Small intestine (tissue), 7 donors: ENCODE measurements at regions not wholly inside any gene's neighbourhood (a gene's known extent, or its start where the extent isn't known, plus 50 kb on each side); places are given as distances from the start of the nearest gene placed in this dataset.
A peak's percentile ranks its signal among the peaks of the same experiment; 100 is the strongest.
"Not testable (repeated sequence)": the region's sequence is repeated elsewhere in the genome, so short reads cannot be mapped to it uniquely, and the experiment has no call there.

Source experiments
- DNase-seq, 2 donors: peaks; one replicate each; pipeline versions ENCODE4 v3.0.0 to v3.0.0-alpha.2; 2013
- FAIRE-seq: peaks from 2 replicates; lab custom pipeline; 2012; peaks lifted over from hg19 to GRCh38; lab: Jason Lieb, UNC
- H3K27ac ChIP-seq, 3 donors: one replicate each; pipeline ENCODE4 v1.5.1; 2013; ENCODE audit warnings: low read length in 2 of 3, mild to moderate bottlenecking in 2 of 3, control low read depth in 1 of 3, inconsistent platforms in 1 of 3, low read depth in 1 of 3, moderate library complexity in 1 of 3
- H3K27me3 ChIP-seq, 3 donors: one replicate each; pipeline ENCODE4 v1.6.1; 2013; ENCODE audit warnings: low read length in 3 of 3, inconsistent platforms in 1 of 3; ENCODE audit not compliant: control insufficient read depth in 3 of 3, insufficient read depth in 3 of 3
- H3K36me3 ChIP-seq, 3 donors: one replicate each; pipeline ENCODE4 v1.6.1; 2013; ENCODE audit warnings: low read length in 3 of 3, inconsistent platforms in 1 of 3, low read depth in 1 of 3, mild to moderate bottlenecking in 1 of 3, moderate library complexity in 1 of 3; ENCODE audit not compliant: control insufficient read depth in 3 of 3, insufficient read depth in 2 of 3
- H3K4me1 ChIP-seq, 3 donors: one replicate each; pipeline ENCODE4 v1.6.1; 2013; ENCODE audit warnings: low read length in 2 of 3, inconsistent platforms in 1 of 3, low read depth in 1 of 3, mild to moderate bottlenecking in 1 of 3, moderate library complexity in 1 of 3; ENCODE audit not compliant: control insufficient read depth in 3 of 3, insufficient read depth in 2 of 3
- H3K4me3 ChIP-seq, 3 donors: one replicate each; pipeline ENCODE4 v1.5.1; 2013; ENCODE audit warnings: low read length in 3 of 3, control low read depth in 1 of 3, inconsistent platforms in 1 of 3, low read depth in 1 of 3, mild to moderate bottlenecking in 1 of 3, moderate library complexity in 1 of 3
- H3K9me3 ChIP-seq, 2 donors: one replicate each; pipeline ENCODE4 v1.6.1; 2013; ENCODE audit warnings: low read depth in 1 of 2, low read length in 1 of 2; ENCODE audit not compliant: control insufficient read depth in 2 of 2, insufficient read depth in 1 of 2
- WGBS, 3 donors: extraction: QIAGEN DNeasy Blood & Tissue Kit; methylation state at CpG; one replicate each; pipeline ENCODE4 v1.1.7; 2013; 5-methylcytosine and 5-hydroxymethylcytosine counted together
- donor health status: healthy with polysubstance abuse.
- donor health status: control.
- donor health status: control.
- donor health status: Bipolar disorder and iron deficiency.
- donor health status: healthy.

- no peaks in the 10 kb centered on the region for H3K9me3 ChIP-seq
- peaks cover 0 to 8% (median 0%) of the 10 kb centered on the region in 3 donors for H3K4me1 ChIP-seq
- H3K4me3 ChIP-seq: no peak overlapping the region
- no peak for FAIRE-seq
- H3K27me3 ChIP-seq: no peaks in the 10 kb centered on the region
- DNase-seq: peak in 1 of 2 donors; percentile 81
- peak overlapping the region in 1 of 3 donors; percentile 43 for H3K27ac ChIP-seq
- no peaks in the 10 kb centered on the region for H3K36me3 ChIP-seq
These were observed 1084.4 kb upstream of the SLIT2 start for GRCh38 chr4:19167311-19167710.

- no peak for DNase-seq
- WGBS, 3 donors: 80 to 90% (median 87%) methylated on average over 2 of the region's 2 CpGs
- Histone ChIP-seq H3K27ac (no peak overlapping the region), H3K4me3 (no peak overlapping the region), H3K9me3 (no peaks in the 10 kb centered on the region), H3K36me3 (no peaks in the 10 kb centered on the region), H3K27me3 (no peaks in the 10 kb centered on the region), H3K4me1 (peaks cover 0 to 8% (median 0%) of the 10 kb centered on the region in 3 donors)
- FAIRE-seq: no peak
These were observed 1087.4 kb upstream of the SLIT2 start for GRCh38 chr4:19164334-19164733.

GRCh38 chr4:19159874-19160273, 1091.8 kb upstream of the SLIT2 start:
- H3K4me1 ChIP-seq: no peaks in the 10 kb centered on the region
- H3K36me3 ChIP-seq: peaks cover 0 to 2% (median 0%) of the 10 kb centered on the region in 3 donors
- no peaks in the 10 kb centered on the region for H3K27me3 ChIP-seq
- WGBS, 3 donors: 74 to 82% (median 77%) methylated on average over 3 of the region's 3 CpGs
- FAIRE-seq: no peak
- no peak overlapping the region for H3K4me3 ChIP-seq
- no peak overlapping the region for H3K27ac ChIP-seq
- H3K9me3 ChIP-seq: peaks cover 2 to 7% of the 10 kb centered on the region in 2 donors
- DNase-seq: no peak

GRCh38 chr4:19158107-19158809, 1093.4 kb upstream of the SLIT2 start:
- no peak overlapping the region for H3K27ac ChIP-seq
- 74 to 82% (median 77%) methylated on average over 2 of the region's 2 CpGs for WGBS, 3 donors
- no peaks in the 10 kb centered on the region for H3K27me3 ChIP-seq
- no peak for FAIRE-seq
- DNase-seq: no peak
- no peak overlapping the region for H3K4me3 ChIP-seq
- peaks cover 0 to 2% (median 0%) of the 10 kb centered on the region in 3 donors for H3K36me3 ChIP-seq
- peaks cover 2 to 18% of the 10 kb centered on the region in 2 donors for H3K9me3 ChIP-seq
- no peaks in the 10 kb centered on the region for H3K4me1 ChIP-seq

GRCh38 chr4:19156786-19157185, 1094.9 kb upstream of the SLIT2 start:
- Histone ChIP-seq H3K27me3 (no peaks in the 10 kb centered on the region), H3K4me3 (no peak overlapping the region), H3K36me3 (peaks cover 0 to 2% (median 0%) of the 10 kb centered on the region in 3 donors), H3K4me1 (no peaks in the 10 kb centered on the region), H3K9me3 (peaks cover 2 to 18% of the 10 kb centered on the region in 2 donors), H3K27ac (no peak overlapping the region)
- DNase-seq: no peak
- 72 to 79% (median 74%) methylated on average over 3 of the region's 3 CpGs for WGBS, 3 donors
- no peak for FAIRE-seq

- DNase-seq: no peak
- FAIRE-seq: no peak
These were observed 1096.1 kb upstream of the SLIT2 start for GRCh38 chr4:19155568-19155967.

GRCh38 chr4:19154267-19154666, 1097.4 kb upstream of the SLIT2 start:
- not testable (repeated sequence) for H3K36me3 ChIP-seq, H3K27ac ChIP-seq, FAIRE-seq, H3K27me3 ChIP-seq, H3K4me3 ChIP-seq, H3K4me1 ChIP-seq, DNase-seq
- WGBS, 3 donors: 85 to 90% (median 89%) methylated on average over 5 of the region's 5 CpGs
- peaks cover 2 to 18% of the 10 kb centered on the region in 2 donors for H3K9me3 ChIP-seq

More at GRCh38 chr4:19155568-19155967, 1096.1 kb upstream of the SLIT2 start:
- Histone ChIP-seq H3K4me3 (no peak overlapping the region), H3K4me1 (no peaks in the 10 kb centered on the region), H3K27ac (no peak overlapping the region), H3K27me3 (no peaks in the 10 kb centered on the region), H3K9me3 (peaks cover 2 to 18% of the 10 kb centered on the region in 2 donors), H3K36me3 (peaks cover 0 to 2% (median 0%) of the 10 kb centered on the region in 3 donors)
- 86 to 94% (median 87%) methylated on average over 1 of the region's 1 CpG for WGBS, 3 donors

- 48 to 69% (median 65%) methylated on average over 2 of the region's 2 CpGs for WGBS, 3 donors
- H3K4me1 ChIP-seq: no peaks in the 10 kb centered on the region
- H3K4me3 ChIP-seq: no peak overlapping the region
- peaks cover 0 to 2% (median 0%) of the 10 kb centered on the region in 3 donors for H3K36me3 ChIP-seq
- no peak for DNase-seq
- peaks cover 2 to 18% of the 10 kb centered on the region in 2 donors for H3K9me3 ChIP-seq
- no peak overlapping the region for H3K27ac ChIP-seq
- no peak for FAIRE-seq
- no peaks in the 10 kb centered on the region for H3K27me3 ChIP-seq
These were observed 1099.4 kb upstream of the SLIT2 start for GRCh38 chr4:19152264-19152663.
